GM12865 (cell line): ENCODE measurements at regions not wholly inside any gene's neighbourhood (a gene's known extent, or its start where the extent isn't known, plus 50 kb on each side); places are given as distances from the start of the nearest gene placed in this dataset.

Experiments used
- DNase-seq: peaks from one replicate; pipeline ENCODE4 v3.0.0; 2010; ENCODE audit warnings: low read depth
- H3K4me3 ChIP-seq: 2 replicates; pipeline ENCODE4 v1.5.1; 2011; ENCODE audit warnings: mild to moderate bottlenecking, low read depth, low read length, control low read depth
- CTCF ChIP-seq: IDR thresholded peaks from 2 replicates; pipeline ENCODE4 v1.5.1; 2011; ENCODE audit warnings: low read length, control low read depth, low read depth, inconsistent platforms; ENCODE audit not compliant: insufficient read depth; ENCODE audit errors: missing control alignments

GRCh38 chr4:180106997-180107396 is 2136.2 kb upstream of the TENM3 start:
- no peak for DNase-seq
- no peak for TF ChIP-seq CTCF
- no peak overlapping the region for H3K4me3 ChIP-seq

DNA sequence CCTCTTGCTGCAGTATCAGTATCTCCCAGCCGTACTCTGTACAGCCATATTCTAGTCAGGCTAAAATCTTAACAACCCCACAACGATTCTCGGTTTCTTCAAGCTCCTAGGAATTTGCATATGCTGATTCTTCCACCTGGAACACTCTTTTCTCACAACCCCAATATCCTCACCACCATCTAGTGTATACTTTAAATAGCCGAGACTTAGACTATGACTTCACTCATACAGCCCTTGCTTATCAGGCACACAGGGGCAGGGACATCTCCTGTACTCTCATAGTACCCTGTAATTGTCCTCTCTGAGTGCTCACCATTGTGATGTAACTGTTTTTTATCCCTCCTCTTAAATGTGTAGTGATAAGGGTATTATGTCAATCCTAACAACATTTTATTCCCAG is 2126.4 kb upstream of the TENM3 start:
- TF ChIP-seq CTCF, result no peak
- peak; percentile 14 for DNase-seq
- H3K4me3 ChIP-seq, result no peak overlapping the region

DNA sequence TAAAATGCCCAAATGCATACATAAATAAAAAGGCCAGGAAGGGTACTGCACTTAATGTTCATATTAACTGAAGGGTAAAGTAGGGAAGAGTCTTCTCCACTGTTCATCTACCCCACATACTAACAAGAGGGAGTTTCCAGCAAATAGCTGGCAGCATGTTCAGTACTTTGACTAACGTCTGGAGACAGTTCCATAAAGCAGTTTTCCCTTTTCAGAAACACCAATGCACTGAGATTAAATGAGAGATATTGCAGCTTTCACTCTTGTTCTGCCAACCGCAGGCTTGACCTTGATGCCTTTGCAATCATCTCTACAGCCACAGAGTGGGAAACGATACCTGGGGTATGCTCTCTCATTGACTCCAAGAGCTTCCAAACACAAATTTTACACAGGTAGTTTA is 2123.1 kb upstream of the TENM3 start:
- no peak for TF ChIP-seq CTCF
- DNase-seq, result peak; percentile 24
- H3K4me3 ChIP-seq, result no peak overlapping the region

- no peak for TF ChIP-seq CTCF
- DNase-seq, result peak; percentile 55
- peak overlapping the region; percentile 33 for H3K4me3 ChIP-seq
Measured at GRCh38 chr4:180134091-180134866, 2108.9 kb upstream of the TENM3 start.

DNA sequence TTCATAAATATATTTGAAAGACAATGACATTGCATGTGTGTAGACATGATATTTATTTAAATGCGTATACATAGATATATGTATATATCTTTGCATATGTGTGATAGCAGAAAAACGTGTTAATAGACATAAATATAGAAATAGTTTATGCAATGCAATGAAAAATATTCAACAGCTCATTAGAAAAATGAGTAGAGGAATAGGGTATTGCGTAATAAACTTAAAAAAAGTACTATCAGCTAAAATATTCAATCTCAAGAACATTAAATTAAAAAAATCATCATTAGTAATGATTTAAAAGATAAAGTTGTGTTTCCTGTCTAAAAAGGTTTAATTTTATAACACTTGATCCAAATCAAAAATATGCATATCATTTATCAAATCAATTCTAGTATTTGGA is 2101.5 kb upstream of the TENM3 start:
- TF ChIP-seq CTCF, result no peak
- DNase-seq, result no peak
- no peak overlapping the region for H3K4me3 ChIP-seq

- no peak overlapping the region for H3K4me3 ChIP-seq
- TF ChIP-seq CTCF, result no peak
- no peak for DNase-seq
Measured at GRCh38 chr4:180148737-180149136, 2094.5 kb upstream of the TENM3 start.

- TF ChIP-seq CTCF, result peak; percentile 24
- H3K4me3 ChIP-seq, result no peak overlapping the region
- no peak for DNase-seq
Measured at GRCh38 chr4:180150818-180151217, 2092.4 kb upstream of the TENM3 start.
